Skin of body (tissue), 1 donor: ENCODE measurements at regions not wholly inside any gene's neighbourhood (a gene's known extent, or its start where the extent isn't known, plus 50 kb on each side); places are given as distances from the start of the nearest gene placed in this dataset.
A peak's percentile ranks its signal among the peaks of the same experiment; 100 is the strongest.

ENCODE experiments used
- DNase-seq: peaks from one replicate; lab custom pipeline; 2025; lab: John Stamatoyannopoulos, UW

DNA sequence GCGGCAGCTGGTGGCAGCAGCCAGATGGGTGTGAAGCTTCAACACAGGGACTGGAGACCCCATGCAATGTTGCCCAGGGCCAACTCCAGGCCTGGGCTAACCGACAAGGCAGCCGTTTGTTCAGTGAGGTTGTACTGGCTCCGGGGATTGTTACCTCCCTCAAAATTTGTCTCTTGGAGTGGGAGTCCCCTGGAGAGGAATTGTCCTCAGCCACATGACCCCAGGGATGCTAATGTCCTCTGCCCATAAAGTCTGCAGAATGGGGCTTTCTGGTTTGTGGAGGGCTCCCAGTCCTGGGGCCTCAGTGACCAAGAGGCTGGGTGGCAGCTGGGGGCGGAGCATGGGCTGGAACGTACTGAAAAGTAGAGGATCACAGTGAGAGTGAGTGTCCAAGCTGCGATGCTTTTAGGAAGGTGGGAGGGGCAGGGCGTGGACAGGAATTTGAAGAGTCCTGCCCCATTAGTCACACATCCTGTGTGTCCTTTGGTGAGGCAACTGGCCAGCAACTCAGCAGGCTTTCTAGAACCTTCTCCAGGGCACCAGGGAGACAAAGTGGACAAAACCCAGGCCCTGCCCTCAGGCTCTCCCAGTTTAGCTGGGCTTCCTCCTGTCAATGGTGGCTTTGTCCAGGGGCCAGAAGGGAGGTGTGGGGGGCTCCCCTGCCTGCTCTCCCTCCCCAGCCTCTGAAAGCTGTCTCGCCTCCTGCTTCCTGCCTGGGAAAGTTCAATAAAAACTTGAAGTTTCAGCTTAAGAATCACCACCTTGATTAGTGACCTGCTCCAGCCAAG, 114.0 kb downstream of the NSG2 start:
- DNase-seq: no peak

DNA sequence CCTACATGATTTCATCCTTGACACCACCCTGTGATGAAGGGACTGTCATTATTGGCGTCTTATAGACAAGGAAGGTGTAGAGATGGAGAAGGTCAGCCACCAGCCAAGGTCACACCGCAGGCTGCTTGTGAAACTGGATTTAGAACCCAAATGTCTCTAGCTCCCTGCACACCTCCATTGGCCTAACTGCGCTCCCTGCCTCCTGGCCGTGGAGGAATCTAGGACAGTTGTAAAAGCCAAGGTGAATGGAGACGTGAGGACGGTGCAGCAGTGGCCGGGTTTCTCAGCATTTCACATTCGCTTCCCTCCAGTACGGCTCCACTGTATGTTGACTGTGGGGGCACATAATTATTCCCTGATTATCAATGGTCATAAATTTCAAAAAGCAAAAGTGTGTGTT, 119.9 kb downstream of the NSG2 start:
- no peak for DNase-seq

DNA sequence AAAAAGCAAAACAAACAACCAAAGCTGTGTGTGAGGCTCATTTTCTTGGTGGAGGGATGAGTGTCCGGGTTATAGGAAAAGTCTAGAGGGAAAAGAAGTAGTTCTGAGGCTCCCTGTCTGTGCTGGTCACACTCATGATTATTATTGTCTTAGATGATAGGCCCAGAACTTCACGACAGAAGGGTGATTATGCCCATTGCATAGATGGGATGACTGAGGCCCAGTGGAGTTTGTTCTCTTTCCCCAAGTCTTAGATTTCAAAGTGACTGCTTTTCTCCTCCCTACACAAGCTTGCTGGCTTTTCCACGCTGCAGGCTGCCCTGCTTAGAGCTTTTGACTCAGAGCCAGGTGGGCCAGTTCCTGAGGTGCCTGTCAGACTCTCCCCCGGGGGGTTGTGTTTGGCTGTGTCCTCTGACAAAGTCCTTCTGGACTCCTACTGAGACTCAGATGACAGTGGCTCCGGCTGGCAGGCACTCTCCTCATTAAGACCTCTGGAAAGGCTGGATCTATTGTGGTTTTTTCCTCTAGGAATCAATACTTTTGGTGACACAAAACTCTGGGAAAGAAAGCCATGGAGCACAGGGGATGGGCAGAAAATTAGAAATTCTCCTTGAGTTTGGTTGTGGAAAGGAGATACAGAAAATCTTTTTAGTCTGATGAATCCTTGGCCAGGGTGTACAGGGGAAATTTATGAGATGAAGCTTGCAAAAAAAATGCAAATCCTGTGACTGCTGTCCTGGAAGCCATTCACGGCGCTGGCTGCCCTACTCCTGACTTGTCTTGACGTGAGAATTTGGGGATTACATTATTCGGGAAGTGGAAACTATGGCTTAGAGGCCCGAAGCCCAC, 120.9 kb downstream of the NSG2 start:
- no peak for DNase-seq

DNA sequence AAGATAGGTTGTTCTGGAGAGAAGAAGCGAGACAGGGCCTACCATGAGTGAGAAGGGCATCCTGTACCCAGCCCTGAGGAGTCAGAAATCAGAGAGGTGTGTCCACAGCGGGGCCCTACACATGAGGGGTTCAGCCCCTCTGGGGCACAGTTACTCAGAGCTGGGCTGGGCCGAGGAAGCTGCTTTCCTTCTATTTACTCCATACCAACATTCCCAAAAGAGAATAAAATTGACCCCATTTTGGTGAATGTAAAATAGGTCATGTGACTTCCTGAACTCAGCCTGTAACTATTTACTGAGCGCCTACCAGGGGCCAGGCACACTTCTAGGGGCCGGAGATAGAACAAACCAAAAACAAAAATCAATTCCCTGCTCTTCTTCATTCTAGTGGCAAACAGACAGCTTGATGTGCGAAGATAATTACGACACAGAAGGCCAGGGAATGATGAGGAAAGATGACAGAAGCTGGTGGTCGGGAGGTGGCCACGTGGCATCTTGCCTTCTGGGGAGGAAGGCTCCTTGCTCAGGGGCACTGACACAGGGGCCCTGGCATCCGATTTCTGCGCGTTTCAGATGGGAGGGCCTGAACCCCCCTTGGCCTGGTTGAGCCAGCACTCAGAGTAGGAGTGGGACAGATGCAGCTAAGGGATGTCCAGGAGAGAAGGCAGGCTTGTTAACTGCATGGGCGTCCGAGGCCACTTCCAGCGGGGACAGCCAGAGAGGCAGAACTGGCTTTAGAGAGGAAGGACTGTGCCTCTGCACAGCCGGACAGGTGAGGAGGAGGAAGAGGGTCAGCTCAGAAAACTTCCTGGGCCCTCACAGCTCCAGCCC, 121.8 kb downstream of the NSG2 start:
- DNase-seq: no peak

DNA sequence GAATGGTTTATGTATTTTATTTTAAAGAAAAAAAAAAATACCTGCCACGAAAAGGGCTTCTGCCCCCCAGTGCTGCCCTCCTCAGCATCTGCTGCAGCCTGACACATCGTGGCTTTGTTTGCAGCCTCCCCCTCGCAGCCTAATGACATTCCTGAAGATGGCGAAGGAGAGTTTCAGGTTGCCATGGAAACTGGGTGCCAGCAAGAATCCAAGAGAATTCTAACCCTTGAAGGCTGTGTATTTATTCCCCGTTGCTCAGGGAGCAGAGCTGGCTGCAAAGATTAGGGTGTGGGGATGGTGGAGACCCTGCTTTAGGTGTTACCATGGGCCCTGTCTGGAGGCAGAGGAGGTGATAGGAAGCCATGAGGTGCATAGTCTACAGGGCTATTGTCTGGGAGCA, 126.6 kb downstream of the NSG2 start:
- DNase-seq: no peak

DNA sequence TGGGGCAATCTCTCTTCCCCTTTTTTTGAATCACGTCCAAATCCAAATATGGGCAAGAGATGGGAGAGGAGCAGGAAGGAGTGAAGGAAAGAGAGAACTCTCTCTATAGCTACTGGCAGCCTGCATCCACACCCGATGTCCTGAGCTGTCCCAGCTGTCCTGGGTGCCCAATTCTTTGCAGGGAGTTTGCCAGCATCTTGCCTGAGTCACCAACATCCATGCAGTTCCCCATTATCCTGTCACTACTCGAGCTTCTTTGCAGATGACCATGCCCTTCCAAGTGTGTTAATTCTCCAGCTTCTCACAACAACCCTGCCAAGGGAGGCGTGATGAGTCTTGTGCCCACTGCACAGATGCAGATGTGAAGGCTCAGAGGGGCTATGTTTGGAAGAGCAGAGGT, 127.1 kb downstream of the NSG2 start:
- DNase-seq: no peak

DNA sequence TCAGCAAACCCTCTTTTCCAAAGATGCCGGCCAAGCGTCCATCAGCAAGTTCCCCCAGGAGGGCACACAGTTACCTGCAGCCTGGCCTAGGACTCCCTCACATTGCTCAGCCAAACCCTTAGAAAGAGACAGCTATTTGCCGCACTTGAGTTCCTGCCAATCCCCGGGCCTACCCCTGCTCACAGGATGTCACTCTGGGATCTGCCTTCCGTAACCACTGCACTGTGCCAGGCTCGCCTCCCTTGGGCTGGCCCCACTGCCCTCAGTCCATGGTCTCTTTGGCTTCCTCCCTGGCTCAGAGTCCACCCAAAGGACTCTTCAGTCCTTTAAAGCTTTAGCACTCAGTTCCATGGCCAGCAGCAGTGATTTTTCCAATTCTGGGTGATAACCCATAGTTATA, 128.3 kb downstream of the NSG2 start:
- no peak for DNase-seq

DNA sequence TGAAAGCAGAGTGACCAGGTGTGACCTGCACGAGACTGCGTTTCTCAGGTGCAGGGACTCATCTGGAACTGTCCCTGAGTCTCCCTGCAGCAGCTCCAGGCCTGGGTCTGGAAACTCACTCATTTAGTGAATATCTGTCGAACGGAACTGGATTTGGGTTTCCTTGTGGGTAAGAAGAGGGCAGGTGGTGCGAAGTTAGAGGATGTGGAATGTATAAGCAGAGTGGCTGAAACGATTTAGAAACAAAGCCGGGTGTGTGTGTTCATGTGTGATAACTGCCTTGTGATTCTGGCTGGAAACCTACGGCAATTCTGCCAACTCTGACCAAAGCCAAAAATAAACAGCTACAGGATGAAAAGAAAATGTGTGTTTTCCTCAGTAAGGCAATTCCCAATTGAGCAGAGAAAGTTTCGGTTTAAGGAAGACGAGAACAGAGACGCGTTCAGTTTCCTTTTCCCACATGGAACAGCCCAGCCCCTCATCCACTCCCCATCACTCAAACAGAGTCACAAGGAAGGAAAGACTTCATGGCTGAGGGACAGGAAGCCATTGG, 130.3 kb downstream of the NSG2 start:
- peak; percentile 11 for DNase-seq

DNA sequence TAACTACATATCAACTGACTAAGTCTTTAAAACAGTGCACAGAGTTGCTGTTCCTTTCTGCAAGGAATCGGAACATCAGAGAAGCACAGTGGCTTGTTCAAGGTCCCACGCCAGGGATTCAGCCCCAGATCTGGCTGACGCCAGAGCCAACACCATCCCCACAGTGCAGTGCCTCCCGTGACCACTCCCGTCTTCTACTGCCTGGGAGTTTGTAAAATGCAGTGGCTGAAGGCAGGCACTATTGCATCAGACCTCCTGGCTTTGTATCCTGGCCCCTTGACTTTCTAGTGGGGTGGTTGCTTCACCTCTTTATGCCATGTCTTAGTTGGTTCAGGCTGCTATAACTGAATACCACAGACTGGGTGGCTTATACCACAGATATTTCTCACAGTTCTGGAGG, 131.0 kb downstream of the NSG2 start:
- no peak for DNase-seq

DNA sequence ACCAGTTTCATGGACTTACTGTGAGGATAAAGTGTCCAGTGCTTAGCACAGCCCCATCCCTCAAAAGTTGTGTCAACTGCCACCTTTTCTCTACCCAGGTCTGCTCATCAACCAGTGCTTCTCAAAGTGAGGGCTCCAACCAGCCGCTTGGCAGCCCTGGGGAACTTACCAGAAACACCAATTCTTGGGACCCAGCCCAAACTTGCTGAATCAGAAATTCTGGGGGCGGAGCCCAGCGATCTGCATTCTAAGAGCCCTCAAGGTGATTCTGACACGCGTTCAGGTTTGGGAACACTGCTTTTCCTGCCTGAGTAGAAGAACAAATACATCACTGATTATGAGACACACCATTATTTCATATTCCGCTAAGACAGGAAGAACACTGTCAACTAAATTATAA, 132.0 kb downstream of the NSG2 start:
- DNase-seq: no peak

DNA sequence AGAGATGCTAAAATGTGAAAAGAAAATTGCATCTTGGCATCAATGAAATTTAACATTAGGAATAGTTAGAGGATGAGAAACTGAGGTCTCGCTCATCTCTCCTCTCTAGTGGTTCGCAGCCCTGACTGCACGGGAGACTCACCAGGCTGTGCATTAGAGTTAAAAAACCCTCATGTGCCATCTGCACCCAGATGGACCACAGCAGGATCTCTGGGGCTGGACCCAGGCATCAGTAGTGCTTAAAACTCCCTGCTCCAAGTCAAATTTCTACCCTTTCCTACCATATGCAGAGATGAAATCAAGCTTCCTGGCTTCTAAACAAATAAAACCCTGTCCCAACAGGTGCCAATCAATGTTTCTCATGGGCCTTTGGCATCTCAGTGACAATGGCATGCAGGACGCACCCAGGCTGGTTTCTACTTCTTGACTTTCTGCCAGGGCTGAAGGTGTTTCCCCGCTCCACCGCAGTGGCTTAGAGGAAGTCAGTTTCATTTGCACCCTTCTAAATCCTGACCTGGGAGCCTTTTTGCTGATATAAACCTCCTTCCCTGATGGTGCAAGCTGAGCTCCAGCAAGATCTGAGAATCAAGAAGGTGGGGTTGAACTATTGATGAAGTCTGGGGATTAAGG, 132.6 kb downstream of the NSG2 start:
- no peak for DNase-seq

DNA sequence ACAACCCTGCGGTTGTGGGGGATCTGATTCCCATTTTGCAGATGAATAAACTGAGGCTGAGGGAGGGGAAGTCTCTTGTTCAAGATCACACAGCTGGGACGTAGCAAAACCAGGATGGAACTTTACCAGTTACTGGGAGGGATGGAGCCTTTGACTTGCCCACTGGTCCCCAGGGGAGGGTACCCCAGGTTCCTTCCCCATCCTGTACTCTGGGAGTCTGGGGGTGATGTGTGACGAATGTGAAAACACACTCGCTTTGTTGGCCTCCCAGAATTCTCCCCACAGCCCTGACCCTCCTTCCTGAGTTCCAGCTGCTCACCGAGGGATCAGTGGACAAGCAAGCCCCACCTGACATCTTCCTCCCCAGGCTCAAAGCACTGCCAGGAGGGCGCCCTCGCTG, 135.1 kb downstream of the NSG2 start:
- no peak for DNase-seq

DNA sequence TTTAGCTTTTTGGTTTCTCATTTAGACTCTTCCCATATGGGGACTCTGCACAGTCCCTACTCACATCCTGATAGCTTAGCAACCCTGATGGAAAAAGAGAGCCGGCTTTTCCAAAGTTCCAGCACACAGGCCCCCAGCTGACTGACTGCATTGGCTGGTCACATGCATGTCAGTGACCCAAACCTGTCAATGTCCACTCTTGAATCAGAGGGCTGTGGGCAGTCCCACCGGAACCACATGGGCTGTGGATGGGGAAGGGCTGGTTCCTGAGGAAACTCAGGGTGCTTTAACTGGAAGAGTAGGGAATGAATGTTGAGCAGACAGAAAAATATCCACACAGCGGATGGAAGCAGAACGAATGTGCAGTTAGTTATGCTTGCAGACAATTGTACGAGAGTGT, 136.6 kb downstream of the NSG2 start:
- no peak for DNase-seq

DNA sequence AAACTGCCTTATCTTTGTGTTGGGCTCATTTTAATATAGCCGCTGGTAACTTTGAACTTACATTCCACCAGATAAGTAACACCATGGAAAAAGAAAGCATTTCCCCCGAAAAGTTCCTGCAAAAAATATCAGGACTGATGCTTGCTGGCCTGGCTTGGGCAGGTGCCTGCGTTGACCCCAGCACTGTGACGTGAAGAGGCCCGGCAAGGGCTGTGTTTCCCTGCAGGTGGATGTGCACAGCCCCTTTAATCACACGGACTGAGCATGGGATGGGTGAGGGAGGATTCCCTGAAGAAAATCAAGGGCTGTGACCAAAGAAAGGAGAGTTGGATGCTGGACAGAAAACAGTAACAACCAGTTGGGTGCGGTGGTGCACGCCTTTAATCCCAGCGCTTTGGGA, 138.2 kb downstream of the NSG2 start:
- DNase-seq: no peak

DNA sequence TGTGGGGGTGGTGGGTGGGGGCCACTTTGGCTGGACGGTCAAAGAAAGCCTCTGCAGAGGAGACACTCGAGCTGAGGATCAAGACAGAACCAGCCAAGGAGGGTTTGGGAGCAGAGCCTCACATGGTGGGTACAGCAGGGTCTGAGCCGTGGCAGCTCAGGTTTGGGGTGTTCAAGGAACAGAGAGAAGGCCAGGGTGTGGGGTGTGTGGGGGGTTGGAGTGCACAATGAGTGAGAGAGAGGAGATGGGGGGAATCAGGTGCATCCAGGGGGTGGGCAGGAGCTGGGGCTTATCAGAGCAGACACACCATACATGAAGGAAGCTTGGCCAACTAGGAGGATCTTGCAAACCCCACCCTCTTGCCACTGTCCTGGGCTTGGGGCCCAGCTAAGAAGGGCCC, 140.0 kb downstream of the NSG2 start:
- DNase-seq: no peak

DNA sequence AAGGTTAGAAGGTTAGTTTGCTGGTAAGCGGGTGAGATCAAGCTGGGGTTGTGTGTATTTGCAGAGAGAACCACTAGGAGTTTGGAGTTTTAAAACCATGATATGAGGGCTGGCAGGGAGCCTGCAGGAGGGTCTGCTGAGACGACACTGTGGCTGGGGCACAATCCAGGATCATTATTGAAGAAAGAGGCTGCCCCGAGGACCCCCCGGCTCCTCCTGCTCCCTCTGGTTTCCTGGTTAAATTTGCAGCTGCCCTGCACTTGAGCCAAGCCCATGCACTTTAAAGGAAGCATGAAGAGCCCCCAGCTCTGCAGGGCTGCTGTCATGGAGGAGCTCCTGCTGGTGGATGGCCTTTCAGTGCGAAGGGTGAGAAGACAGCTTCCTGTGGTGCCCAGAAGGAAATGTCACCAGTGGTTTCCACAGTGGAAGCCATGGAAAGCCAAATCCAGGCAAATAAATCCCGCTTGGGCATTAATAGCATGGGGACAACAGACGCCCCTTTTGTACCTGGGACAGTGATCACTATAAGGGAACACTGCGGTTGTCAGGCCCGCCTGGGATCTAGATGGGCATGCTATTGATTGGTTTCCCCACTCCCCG, 140.7 kb downstream of the NSG2 start:
- DNase-seq: no peak

DNA sequence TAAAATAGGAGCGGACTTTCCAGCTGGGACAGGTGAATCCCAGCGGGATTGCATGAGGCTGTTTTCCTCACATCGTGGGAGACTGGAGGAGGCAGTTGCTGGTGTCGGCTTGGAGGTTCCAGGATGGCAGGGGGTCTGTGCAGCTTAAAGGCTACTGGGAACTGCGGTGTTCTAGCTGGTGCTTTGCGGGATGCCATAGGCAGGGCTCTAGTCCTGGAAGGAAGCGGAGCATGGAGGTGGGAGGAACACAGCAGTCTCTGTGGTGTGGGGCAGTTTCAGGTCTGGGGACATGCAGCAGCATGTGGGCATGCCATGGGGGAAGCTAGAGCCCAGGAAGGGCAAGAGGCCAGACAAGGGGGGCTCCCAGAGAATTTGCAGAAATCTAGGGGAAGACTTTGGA, 141.5 kb downstream of the NSG2 start:
- DNase-seq: no peak

DNA sequence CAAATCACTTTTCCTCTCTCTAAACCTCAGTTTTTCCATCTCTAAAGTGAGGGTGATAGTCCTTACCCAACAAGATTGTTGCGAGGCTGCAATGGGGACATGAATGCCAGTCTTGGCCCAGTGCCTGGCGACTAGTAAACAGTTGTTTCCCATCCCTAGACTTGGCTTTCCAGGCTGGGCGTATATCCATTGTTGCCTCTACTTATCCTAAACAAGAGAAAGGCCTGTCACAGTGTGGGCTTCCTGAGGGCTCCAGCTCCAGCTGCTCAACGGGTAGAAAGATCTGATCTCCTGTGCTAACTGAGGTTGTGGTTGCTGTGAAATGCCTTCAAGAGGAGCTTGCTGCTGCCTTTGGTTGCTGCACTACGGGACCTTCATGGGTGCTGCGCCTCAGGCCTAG, 142.0 kb downstream of the NSG2 start:
- no peak for DNase-seq

DNA sequence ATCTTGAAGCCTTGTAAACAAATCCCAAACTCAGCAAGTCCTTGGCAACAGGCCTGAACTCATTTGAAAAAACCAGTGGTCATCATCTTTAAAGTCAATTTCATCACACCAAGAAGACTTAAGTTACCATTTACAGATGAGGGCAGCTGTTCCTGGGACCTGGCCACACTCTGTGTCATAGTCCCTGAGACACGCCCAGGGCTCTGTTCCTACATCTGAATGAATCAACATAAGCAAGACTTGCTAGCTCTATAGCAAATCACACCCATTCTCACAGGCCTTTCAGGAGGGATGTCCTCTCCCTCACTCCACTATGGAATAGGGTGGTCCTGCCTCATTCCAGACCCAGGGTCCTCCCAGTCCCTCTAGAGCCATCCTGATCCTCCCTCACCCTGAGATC, 142.8 kb downstream of the NSG2 start:
- no peak for DNase-seq

DNA sequence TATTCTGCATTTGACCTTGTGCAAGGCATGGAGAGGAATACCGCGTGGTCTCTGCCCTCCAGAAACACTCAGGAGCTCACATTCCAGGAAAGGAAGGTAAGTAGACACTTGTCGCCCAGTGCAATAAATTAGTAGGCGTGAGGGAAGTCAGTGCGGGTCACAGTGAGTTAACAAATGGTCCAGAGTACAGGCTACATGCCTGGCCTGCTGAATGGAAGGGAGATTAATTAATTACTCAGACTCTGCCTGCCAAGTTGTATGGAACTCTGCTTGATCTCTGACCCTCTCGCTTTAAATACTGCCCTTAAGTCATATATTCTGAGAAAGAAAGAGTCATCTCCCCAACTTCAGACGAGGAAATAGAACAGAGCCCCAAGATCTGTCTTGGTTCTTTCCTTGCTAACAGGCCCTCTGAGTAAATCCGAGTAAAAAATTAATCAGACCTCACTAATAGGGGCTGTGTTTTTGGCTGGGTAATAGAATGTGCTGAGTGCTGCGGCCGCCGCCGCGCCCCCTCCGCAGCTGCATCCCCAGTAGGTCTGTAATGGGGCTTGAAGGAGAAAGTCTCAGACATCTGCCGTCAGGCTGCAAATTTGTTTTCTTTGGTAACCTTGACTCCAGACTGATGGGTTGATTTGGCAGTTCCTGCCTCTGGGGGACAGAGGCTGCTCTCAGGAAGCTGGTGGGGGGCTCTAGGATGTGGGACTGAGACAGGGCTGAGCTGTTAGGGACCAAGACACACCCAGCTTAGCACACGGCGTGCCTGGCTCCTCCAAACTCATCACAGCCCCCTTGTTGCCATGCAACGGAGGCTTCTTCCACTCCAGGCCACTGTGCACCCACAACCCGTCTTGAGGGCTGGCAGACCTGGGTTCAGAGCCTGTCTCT, 144.4 kb downstream of the NSG2 start:
- DNase-seq: peak; percentile 20
